ENCODE measurements at regions not wholly inside any gene's neighbourhood (a gene's known extent, or its start where the extent isn't known, plus 50 kb on each side); places are given as distances from the start of the nearest gene placed in this dataset.

DNA sequence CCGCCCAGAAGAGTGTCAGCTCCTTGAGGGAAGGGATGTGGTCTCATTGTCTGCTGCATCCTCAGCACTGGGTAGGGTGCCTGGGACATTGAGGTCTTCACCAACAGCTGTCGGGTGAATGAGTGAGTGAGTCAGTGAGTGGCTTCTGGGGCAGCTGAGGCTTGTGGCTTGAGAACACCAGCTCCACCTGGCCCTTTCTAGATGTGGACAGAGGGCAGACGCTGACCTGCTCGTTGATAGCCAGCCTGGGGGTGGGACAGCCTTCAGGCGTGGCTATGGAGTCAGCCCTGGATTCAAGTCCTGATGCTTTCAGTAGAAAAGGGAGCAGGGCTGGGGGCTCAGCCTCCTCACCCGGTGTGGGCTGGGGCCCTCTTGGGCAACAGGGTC is 215.1 kb downstream of the C9orf50 start:
- TF ChIP-seq POLR2A (IDR thresholded peaks at IDR 0.05; ENCODE audit: low read depth) (no peak), EP300 (IDR thresholded peaks at IDR 0.05) (no peak), POLR2AphosphoS5 (IDR thresholded peaks at IDR 0.05) (no peak)
- TF ChIP-seq, protein P1, sequence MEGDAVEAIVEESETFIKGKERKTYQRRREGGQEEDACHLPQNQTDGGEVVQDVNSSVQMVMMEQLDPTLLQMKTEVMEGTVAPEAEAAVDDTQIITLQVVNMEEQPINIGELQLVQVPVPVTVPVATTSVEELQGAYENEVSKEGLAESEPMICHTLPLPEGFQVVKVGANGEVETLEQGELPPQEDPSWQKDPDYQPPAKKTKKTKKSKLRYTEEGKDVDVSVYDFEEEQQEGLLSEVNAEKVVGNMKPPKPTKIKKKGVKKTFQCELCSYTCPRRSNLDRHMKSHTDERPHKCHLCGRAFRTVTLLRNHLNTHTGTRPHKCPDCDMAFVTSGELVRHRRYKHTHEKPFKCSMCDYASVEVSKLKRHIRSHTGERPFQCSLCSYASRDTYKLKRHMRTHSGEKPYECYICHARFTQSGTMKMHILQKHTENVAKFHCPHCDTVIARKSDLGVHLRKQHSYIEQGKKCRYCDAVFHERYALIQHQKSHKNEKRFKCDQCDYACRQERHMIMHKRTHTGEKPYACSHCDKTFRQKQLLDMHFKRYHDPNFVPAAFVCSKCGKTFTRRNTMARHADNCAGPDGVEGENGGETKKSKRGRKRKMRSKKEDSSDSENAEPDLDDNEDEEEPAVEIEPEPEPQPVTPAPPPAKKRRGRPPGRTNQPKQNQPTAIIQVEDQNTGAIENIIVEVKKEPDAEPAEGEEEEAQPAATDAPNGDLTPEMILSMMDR (IDR thresholded peaks at IDR 0.05): no peak

All from esophagus muscularis mucosa (tissue), 4 donors.